Spleen (tissue), 7 donors: ENCODE measurements at regions not wholly inside any gene's neighbourhood (a gene's known extent, or its start where the extent isn't known, plus 50 kb on each side); places are given as distances from the start of the nearest gene placed in this dataset.

Experiments used
- POLR2A ChIP-seq, 3 donors: fragments of 450-650 bp; IDR thresholded peaks; one replicate each; pipeline ENCODE4 v1.5.1; 2017; ENCODE audit warnings: antibody characterized with exemption in 3 of 3, mild to moderate bottlenecking in 1 of 3
- POLR2AphosphoS5 ChIP-seq, 3 donors: sonication (generic); formaldehyde crosslinking; IDR thresholded peaks; one replicate each; pipeline ENCODE4 v1.5.1; 2017; ENCODE audit warnings: antibody characterized with exemption in 3 of 3
- TF ChIP-seq, protein P1 (sequence below), 11 experiments: fragments of 200-600 bp in 7 of 11; fragments of 450-650 bp in 4 of 11; sonication (generic) in 4 of 11; IDR thresholded peaks in 8 of 11; conservative IDR thresholded peaks in 3 of 11; 1 replicate in 7 of 11; 2 replicates in 4 of 11; pipeline versions ENCODE4 v1.4.0 to v1.8.0; 2016 to 2021; ENCODE audit warnings: antibody characterized with exemption in 11 of 11, inconsistent platforms in 4 of 11, mild to moderate bottlenecking in 1 of 11
- donor health status: DM: no; HTN: no; CAD: no; lungs with moderate emphysema.
- donor health status: DM: no; HTN: no; CAD: no.
- donor health status: DM: no; HTN: no; CAD: no.

DNA sequence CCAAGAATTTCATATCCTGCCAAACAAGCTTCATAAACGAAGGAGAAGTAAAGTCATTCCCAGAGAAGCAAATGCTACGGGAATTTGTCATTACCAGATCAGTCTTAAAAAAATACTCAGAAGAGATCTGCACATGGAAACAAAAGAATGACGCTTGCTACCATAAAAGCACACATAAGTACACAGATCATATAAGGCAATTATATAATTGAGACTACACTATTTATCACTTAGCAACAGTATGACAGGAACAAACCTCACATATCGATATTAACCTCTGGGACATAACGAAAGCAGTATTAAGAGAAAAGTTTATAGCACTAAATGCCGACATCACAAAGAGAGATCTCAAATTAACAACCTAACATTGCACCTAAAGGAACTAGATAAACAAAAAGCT, 67.6 kb upstream of the TMEM200A start:
- no peak for TF ChIP-seq POLR2A (IDR thresholded peaks at IDR 0.05)
- no peak for TF ChIP-seq POLR2AphosphoS5 (IDR thresholded peaks at IDR 0.05)
- TF ChIP-seq, protein P1, sequence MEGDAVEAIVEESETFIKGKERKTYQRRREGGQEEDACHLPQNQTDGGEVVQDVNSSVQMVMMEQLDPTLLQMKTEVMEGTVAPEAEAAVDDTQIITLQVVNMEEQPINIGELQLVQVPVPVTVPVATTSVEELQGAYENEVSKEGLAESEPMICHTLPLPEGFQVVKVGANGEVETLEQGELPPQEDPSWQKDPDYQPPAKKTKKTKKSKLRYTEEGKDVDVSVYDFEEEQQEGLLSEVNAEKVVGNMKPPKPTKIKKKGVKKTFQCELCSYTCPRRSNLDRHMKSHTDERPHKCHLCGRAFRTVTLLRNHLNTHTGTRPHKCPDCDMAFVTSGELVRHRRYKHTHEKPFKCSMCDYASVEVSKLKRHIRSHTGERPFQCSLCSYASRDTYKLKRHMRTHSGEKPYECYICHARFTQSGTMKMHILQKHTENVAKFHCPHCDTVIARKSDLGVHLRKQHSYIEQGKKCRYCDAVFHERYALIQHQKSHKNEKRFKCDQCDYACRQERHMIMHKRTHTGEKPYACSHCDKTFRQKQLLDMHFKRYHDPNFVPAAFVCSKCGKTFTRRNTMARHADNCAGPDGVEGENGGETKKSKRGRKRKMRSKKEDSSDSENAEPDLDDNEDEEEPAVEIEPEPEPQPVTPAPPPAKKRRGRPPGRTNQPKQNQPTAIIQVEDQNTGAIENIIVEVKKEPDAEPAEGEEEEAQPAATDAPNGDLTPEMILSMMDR (IDR thresholded peaks at IDR 0.05 in 8 of 11, conservative IDR thresholded peaks at IDR 0.05 in 3 of 11) = no peak
